ENCODE measurements at regions not wholly inside any gene's neighbourhood (a gene's known extent, or its start where the extent isn't known, plus 50 kb on each side); places are given as distances from the start of the nearest gene placed in this dataset.

DNA sequence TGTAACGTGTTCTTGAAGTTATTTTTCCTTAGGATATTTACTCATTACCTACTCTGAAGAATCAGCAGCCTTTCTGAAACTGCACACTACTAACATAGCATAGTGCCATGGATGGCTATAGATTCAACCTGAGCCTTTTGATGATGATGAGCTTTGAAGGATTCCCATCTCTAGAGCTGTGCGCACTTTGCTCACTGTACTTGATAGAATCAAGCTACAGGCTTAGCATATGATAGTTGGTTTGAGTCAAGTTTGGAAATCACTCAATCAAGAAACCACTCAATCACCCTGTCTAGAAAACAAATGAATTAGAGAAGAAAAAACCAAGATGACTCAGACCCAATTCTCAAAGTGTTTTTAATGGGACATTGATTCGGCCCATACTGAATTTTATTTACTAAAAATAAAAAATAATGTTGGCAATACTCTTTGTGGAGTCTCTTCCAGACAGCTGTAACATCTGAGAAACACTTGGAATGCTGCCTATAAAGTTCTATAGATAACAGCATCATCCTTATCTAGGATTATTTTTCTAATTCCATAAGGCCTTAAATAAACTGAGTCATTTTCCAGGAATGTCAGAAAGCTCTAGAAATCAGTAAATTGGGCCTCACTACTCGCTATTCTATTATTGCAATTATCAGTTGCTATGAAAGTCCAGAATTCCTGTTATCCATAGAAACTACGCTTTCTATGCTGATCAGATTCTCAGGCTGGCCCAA, 259.0 kb upstream of the ERBB4 start:
- TF ChIP-seq CTCF (IDR thresholded peaks at IDR 0.05) (no peak), EZH2 (IDR thresholded peaks at IDR 0.05) (no peak)
